ENCODE measurements at regions not wholly inside any gene's neighbourhood (a gene's known extent, or its start where the extent isn't known, plus 50 kb on each side); places are given as distances from the start of the nearest gene placed in this dataset.

- no peak for TF ChIP-seq POLR2AphosphoS5 (IDR thresholded peaks at IDR 0.05; ENCODE audit: low read depth, low read length)
- no peak for TF ChIP-seq SIN3A (IDR thresholded peaks at IDR 0.05; ENCODE audit: borderline replicate concordance, insufficient read depth, low read depth, low read length)
- TF ChIP-seq TCF7L2 (IDR thresholded peaks at IDR 0.05; ENCODE audit: low read depth, low read length), result no peak
- TF ChIP-seq CTCF (IDR thresholded peaks at IDR 0.05), result no peak
- no peak for TF ChIP-seq REST (IDR thresholded peaks at IDR 0.05; ENCODE audit: insufficient read depth in 1 of 2, low read depth in 2 of 2, low read length in 1 of 2)
- Histone ChIP-seq H3K36me3 (ENCODE audit: control insufficient read depth, insufficient read depth, low read length) (no peaks in the 10 kb centered on the region), H3K4me3 (ENCODE audit: low read depth in 2 of 2, low read length in 2 of 2) (no peak overlapping the region), H3K27ac (ENCODE audit: low read length) (no peak overlapping the region), H3K4me1 (ENCODE audit: control insufficient read depth, insufficient read depth, low read length) (no peaks in the 10 kb centered on the region), H3K9me3 (ENCODE audit: control insufficient read depth, insufficient read depth, low read depth, low read length) (no peaks in the 10 kb centered on the region), H3K27me3 (ENCODE audit: control insufficient read depth, insufficient read depth, low read length) (no peaks in the 10 kb centered on the region)
- ATAC-seq (no peak), DNase-seq (ENCODE audit: low read depth, low spot score) (no peak)
- intact Hi-C loops (cut with micrococcal nuclease; ENCODE audit: unreplicated experiment) (no loop called here), in situ Hi-C loops (cut with HindIII; ENCODE audit: low pct_unique_long_range_greater_than_20kb, low sequenced_read_pairs) (no loop called here)
- CTCF ChIA-PET, result no interaction called here
- BruUV-seq (replicated peaks), result no TSS peak
- POLR2A ChIA-PET, result no interaction called here
Measured at GRCh38 chrX:44071070-44071645, 98.0 kb upstream of the NDP start.

GRCh38 chrX:44068043-44068442, 94.9 kb upstream of the NDP start:
- no peak for DNase-seq (ENCODE audit: low read depth, low spot score)
- CTCF ChIA-PET, result no interaction called here
- in situ Hi-C loops (cut with HindIII; ENCODE audit: low pct_unique_long_range_greater_than_20kb, low sequenced_read_pairs), result no loop called here

More at GRCh38 chrX:44068043-44068442, 94.9 kb upstream of the NDP start:
- no peaks in the 10 kb centered on the region for H3K4me1 ChIP-seq (ENCODE audit: control insufficient read depth, insufficient read depth, low read length)
- POLR2A ChIA-PET, result no interaction called here
- intact Hi-C loops (cut with micrococcal nuclease; ENCODE audit: unreplicated experiment), result no loop called here
- no peaks in the 10 kb centered on the region for H3K36me3 ChIP-seq (ENCODE audit: control insufficient read depth, insufficient read depth, low read length)
- no TSS peak for BruUV-seq (replicated peaks)
- no peak for ATAC-seq
- TF ChIP-seq CTCF (IDR thresholded peaks at IDR 0.05), result no peak
- no peak for TF ChIP-seq TCF7L2 (IDR thresholded peaks at IDR 0.05; ENCODE audit: low read depth, low read length)
- H3K27ac ChIP-seq (ENCODE audit: low read length), result no peak overlapping the region
- no peak overlapping the region for H3K4me3 ChIP-seq (ENCODE audit: low read depth in 2 of 2, low read length in 2 of 2)
- no peaks in the 10 kb centered on the region for H3K27me3 ChIP-seq (ENCODE audit: control insufficient read depth, insufficient read depth, low read length)
- no peaks in the 10 kb centered on the region for H3K9me3 ChIP-seq (ENCODE audit: control insufficient read depth, insufficient read depth, low read depth, low read length)

Measured in Panc1 (cell line).